Adrenal gland (tissue), 5 donors: ENCODE measurements at regions not wholly inside any gene's neighbourhood (a gene's known extent, or its start where the extent isn't known, plus 50 kb on each side); places are given as distances from the start of the nearest gene placed in this dataset.

Experiments used
- CTCF ChIP-seq, 6 experiments: fragments of 450-650 bp in 4 of 6; fragments of 200-600 bp in 2 of 6; sonication (generic) in 1 of 6; IDR thresholded peaks; 1 replicate in 5 of 6; 2 replicates in 1 of 6; pipeline versions ENCODE4 v1.5.1 to v1.8.0; 2016 to 2021; ENCODE audit warnings: antibody characterized with exemption in 6 of 6, mild to moderate bottlenecking in 2 of 6, moderate library complexity in 1 of 6
- POLR2A ChIP-seq, 2 donors: fragments of 450-650 bp; IDR thresholded peaks; one replicate each; pipeline ENCODE4 v1.6.1; 2017; ENCODE audit warnings: antibody characterized with exemption in 2 of 2, mild to moderate bottlenecking in 2 of 2, moderate library complexity in 1 of 2
- donor health status: DM: no; HTN: no; CAD: no.

GRCh38 chr18:71136487-71136886 lies 847.6 kb downstream of the SOCS6 start:
- TF ChIP-seq CTCF (IDR thresholded peaks at IDR 0.05) (no peak), POLR2A (IDR thresholded peaks at IDR 0.05) (no peak)
